ENCODE measurements at regions not wholly inside any gene's neighbourhood (a gene's known extent, or its start where the extent isn't known, plus 50 kb on each side); places are given as distances from the start of the nearest gene placed in this dataset.
A peak's percentile ranks its signal among the peaks of the same experiment; 100 is the strongest.

- no peak for DNase-seq
Measured at GRCh38 chr4:104811727-104812126, 317.0 kb upstream of the CXXC4 start.

GRCh38 chr4:104815665-104816064 lies 321.0 kb upstream of the CXXC4 start:
- no peak for DNase-seq

- no peak for DNase-seq
Measured at GRCh38 chr4:104818579-104818978, 323.9 kb upstream of the CXXC4 start.

- DNase-seq: no peak
Measured at GRCh38 chr4:104826171-104826570, 320.5 kb upstream of the TET2 start.

- no peak for DNase-seq
Measured at GRCh38 chr4:104829761-104830160, 316.9 kb upstream of the TET2 start.

GRCh38 chr4:104848597-104849225 lies 298.0 kb upstream of the TET2 start:
- DNase-seq: no peak

- DNase-seq: no peak
Measured at GRCh38 chr4:104859601-104860237, 287.0 kb upstream of the TET2 start.

GRCh38 chr4:104860238-104861123 lies 286.2 kb upstream of the TET2 start:
- peak; percentile 74 for DNase-seq

GRCh38 chr4:104866809-104867208 lies 279.9 kb upstream of the TET2 start:
- no peak for DNase-seq

- no peak for DNase-seq
Measured at GRCh38 chr4:104868533-104868932, 278.1 kb upstream of the TET2 start.

GRCh38 chr4:104868958-104869357 lies 277.7 kb upstream of the TET2 start:
- no peak for DNase-seq

GRCh38 chr4:104869831-104870230 lies 276.8 kb upstream of the TET2 start:
- DNase-seq: no peak

- no peak for DNase-seq
Measured at GRCh38 chr4:104870495-104871233, 276.0 kb upstream of the TET2 start.

GRCh38 chr4:104878936-104879335 lies 267.7 kb upstream of the TET2 start:
- DNase-seq: no peak

- DNase-seq: peak; percentile 48
Measured at GRCh38 chr4:104879367-104879766, 267.3 kb upstream of the TET2 start.

- DNase-seq: no peak
Measured at GRCh38 chr4:104879854-104880253, 266.8 kb upstream of the TET2 start.

- DNase-seq: no peak
Measured at GRCh38 chr4:104881136-104881886, 265.4 kb upstream of the TET2 start.

GRCh38 chr4:104890598-104891275 lies 255.9 kb upstream of the TET2 start:
- no peak for DNase-seq

- peak; percentile 71 for DNase-seq
Measured at GRCh38 chr4:104896660-104897645, 249.7 kb upstream of the TET2 start.

- no peak for DNase-seq
Measured at GRCh38 chr4:104899863-104900262, 246.8 kb upstream of the TET2 start.

GRCh38 chr4:104901438-104901837 lies 245.2 kb upstream of the TET2 start:
- DNase-seq: no peak

Measured in activated CD4-positive, alpha-beta T cell treated with anti-CD3 and anti-CD28 coated beads, Interleukin-10, Interleukin-2, amounts not matched to agents 100 ng/mL and 50 ng/mL, durations not matched to agents 16 hours and 8 hours (primary cell).